SK-N-SH (cell line): ENCODE measurements at regions not wholly inside any gene's neighbourhood (a gene's known extent, or its start where the extent isn't known, plus 50 kb on each side); places are given as distances from the start of the nearest gene placed in this dataset.

Experiments used
- CTCF ChIA-PET: fragments of 300-600, 350-600 bp; formaldehyde crosslinking; extraction: SDS; loops from one replicate; lab custom pipeline; 2021; lab: Yijun Ruan, JAX
- POLR2A ChIA-PET: fragments of 350-600 bp; sonication (Branson Sonifier 250); formaldehyde crosslinking; extraction: SDS; loops from one replicate; lab custom pipeline; 2020; ENCODE audit warnings: antibody characterized with exemption, inconsistent platforms; lab: Yijun Ruan, JAX
- DNase-seq: peaks from one replicate; pipeline ENCODE4 v3.0.0; 2012
- H2AFZ ChIP-seq: fragments of 200-600 bp; sonication (generic); 2 replicates; pipeline ENCODE4 v1.8.1; 2016; ENCODE audit warnings: antibody characterized with exemption, mild to moderate bottlenecking, low read depth
- H3F3A ChIP-seq: fragments of 200-600 bp; sonication (generic); replicated peaks from 2 replicates; pipeline ENCODE3; 2016; ENCODE audit warnings: antibody characterized with exemption, mild to moderate bottlenecking; ENCODE audit not compliant: insufficient read depth
- H3K27ac ChIP-seq, 2 experiments: fragments of 200-500 bp in 1 of 2; fragments of 200-600 bp in 1 of 2; sonication (Bioruptor generic) in 1 of 2; sonication (generic), shearing (Covaris generic) in 1 of 2; 2 replicates each; pipeline versions ENCODE4 v1.5.1 to v1.6.1; 2014 to 2016; ENCODE audit warnings: low read depth in 2 of 2, inconsistent platforms in 1 of 2, low read length in 1 of 2, mild to moderate bottlenecking in 1 of 2, mixed read lengths in 1 of 2
- H3K27me3 ChIP-seq: fragments of 200-600 bp; sonication (generic), shearing (Covaris generic); 2 replicates; pipeline ENCODE4 v1.6.1; 2016; ENCODE audit warnings: mixed run types; ENCODE audit not compliant: insufficient read depth
- H3K36me3 ChIP-seq, 2 experiments: fragments of 200-500 bp in 1 of 2; fragments of 200-600 bp in 1 of 2; sonication (Bioruptor generic) in 1 of 2; sonication (generic) in 1 of 2; replicated peaks in 1 of 2; 2 replicates each; pipeline versions ENCODE3 to v1.5.1; 2014 to 2016; ENCODE audit warnings: low read length in 1 of 2, mild to moderate bottlenecking in 1 of 2; ENCODE audit not compliant: insufficient read depth in 2 of 2, control insufficient read depth in 1 of 2
- H3K4me1 ChIP-seq, 2 experiments: fragments of 200-500 bp in 1 of 2; fragments of 200-600 bp in 1 of 2; sonication (Bioruptor generic) in 1 of 2; sonication (generic), shearing (Covaris generic) in 1 of 2; 2 replicates each; pipeline versions ENCODE4 v1.5.1 to v1.6.1; 2014 to 2016; ENCODE audit warnings: low read depth in 1 of 2, low read length in 1 of 2, mixed run types in 1 of 2; ENCODE audit not compliant: insufficient read depth in 2 of 2, control insufficient read depth in 1 of 2
- H3K4me2 ChIP-seq: fragments of 200-600 bp; sonication (generic), shearing (Covaris generic); 2 replicates; pipeline ENCODE4 v1.6.1; 2017; ENCODE audit warnings: mixed run types
- H3K4me3 ChIP-seq, 2 experiments: fragments of 200-500 bp in 1 of 2; fragments of 200-600 bp in 1 of 2; sonication (Bioruptor generic) in 1 of 2; sonication (generic), shearing (Covaris generic) in 1 of 2; 2 replicates each; pipeline versions ENCODE4 v1.5.1 to v1.8.1; 2014 to 2016; ENCODE audit warnings: low read depth in 2 of 2, inconsistent platforms in 1 of 2, low read length in 1 of 2, mild to moderate bottlenecking in 1 of 2, mixed read lengths in 1 of 2, moderate library complexity in 1 of 2
- H3K79me2 ChIP-seq: fragments of 200-600 bp; sonication (generic); 2 replicates; pipeline ENCODE4 v1.8.1; 2017; ENCODE audit warnings: mild to moderate bottlenecking; ENCODE audit not compliant: insufficient read depth
- H3K9ac ChIP-seq: fragments of 200-600 bp; sonication (generic); 2 replicates; pipeline ENCODE4 v1.6.1; 2017; ENCODE audit warnings: mixed run types
- H3K9me2 ChIP-seq: fragments of 200-600 bp; sonication (generic); 2 replicates; pipeline ENCODE4 v1.6.1; 2017; ENCODE audit warnings: mixed run types
- H3K9me3 ChIP-seq: fragments of 200-600 bp; sonication (generic); 2 replicates; pipeline ENCODE4 v1.6.1; 2017; ENCODE audit warnings: mixed run types, mild to moderate bottlenecking, moderate library complexity
- H4K20me1 ChIP-seq: fragments of 200-600 bp; sonication (generic); 2 replicates; pipeline ENCODE4 v1.6.1; 2017; ENCODE audit warnings: mild to moderate bottlenecking, mixed run types; ENCODE audit not compliant: insufficient read depth
- CHD2 ChIP-seq: fragments of 150-350 bp; IDR thresholded peaks from 2 replicates; pipeline ENCODE4 v1.6.1; 2018; ENCODE audit warnings: low read length; ENCODE audit not compliant: partially characterized antibody
- ELF1 ChIP-seq: IDR thresholded peaks from 2 replicates; pipeline ENCODE4 v1.4.0; 2012
- EZH2phosphoT487 ChIP-seq: fragments of 200-600 bp; sonication (generic); IDR thresholded peaks from 2 replicates; pipeline ENCODE4 v1.6.1; 2017; ENCODE audit warnings: low read depth, mixed run types, mild to moderate bottlenecking, antibody characterized with exemption, moderate library complexity, borderline replicate concordance
- FOSL2 ChIP-seq: IDR thresholded peaks from 2 replicates; pipeline ENCODE4 v1.4.0; 2012; ENCODE audit warnings: low read depth, mild to moderate bottlenecking, moderate library complexity, borderline replicate concordance
- JUND ChIP-seq: IDR thresholded peaks from 2 replicates; pipeline ENCODE4 v1.4.0; 2012
- MEF2A ChIP-seq: IDR thresholded peaks from 2 replicates; pipeline ENCODE4 v1.4.0; 2012; ENCODE audit warnings: low read depth, borderline replicate concordance
- NRF1 ChIP-seq: IDR thresholded peaks from 2 replicates; pipeline ENCODE4 v1.6.1; 2012; ENCODE audit warnings: low read depth, mild to moderate bottlenecking, low read length
- RXRA ChIP-seq: IDR thresholded peaks from 2 replicates; pipeline ENCODE4 v1.4.0; 2012; ENCODE audit warnings: low read depth, mild to moderate bottlenecking, borderline replicate concordance
- WGBS: methylation state at CpG from one replicate; pipeline ENCODE4 v1.1.6; 2017; ENCODE audit warnings: low lambda C conversion rate; 5-methylcytosine and 5-hydroxymethylcytosine counted together
- TF ChIP-seq, protein P1 (sequence below): fragments of 150-350 bp; IDR thresholded peaks from 2 replicates; pipeline ENCODE4 v1.6.1; 2017; ENCODE audit warnings: antibody characterized with exemption, low read length, low read depth, borderline replicate concordance
- TF ChIP-seq, protein P2 (sequence below): IDR thresholded peaks from 2 replicates; pipeline ENCODE4 v1.4.0; 2012; ENCODE audit warnings: low read depth, borderline replicate concordance
- TF ChIP-seq, protein P3 (sequence below): fragments of 200-600 bp; sonication (generic); IDR thresholded peaks from 2 replicates; pipeline ENCODE4 v1.6.1; 2017; ENCODE audit warnings: antibody characterized with exemption, mild to moderate bottlenecking, moderate library complexity

DNA sequence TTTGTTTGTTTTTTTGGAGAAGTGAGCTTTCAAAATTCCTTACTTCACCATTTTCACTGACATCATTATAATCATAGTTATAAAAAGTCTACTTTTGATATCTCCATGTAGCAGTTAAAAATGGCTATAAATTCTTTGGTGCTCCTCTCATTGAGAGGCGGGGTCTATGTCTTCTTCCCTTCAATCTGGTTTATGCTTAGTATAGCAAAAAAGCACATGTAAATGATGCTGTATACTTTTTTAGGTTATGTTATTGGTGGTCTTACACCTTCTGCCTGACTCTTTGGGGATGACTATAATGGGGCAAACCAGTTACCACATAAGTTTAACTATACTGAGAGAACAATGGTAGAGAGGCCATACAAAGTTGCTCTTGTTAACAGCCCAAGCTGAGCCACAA lies 289.6 kb downstream of the EPM2A start:
- Histone ChIP-seq H3K4me2 (no peak overlapping the region), H3K27ac (no peak overlapping the region), H4K20me1 (no peaks in the 10 kb centered on the region), H3F3A (no peaks in the 10 kb centered on the region), H2AFZ (no peak overlapping the region), H3K27me3 (no peaks in the 10 kb centered on the region), H3K79me2 (no peaks in the 10 kb centered on the region), H3K4me1 (no peaks in the 10 kb centered on the region), H3K36me3 (no peaks in the 10 kb centered on the region), H3K9me3 (no peaks in the 10 kb centered on the region), H3K9me2 (no peaks in the 10 kb centered on the region), H3K9ac (no peak overlapping the region), H3K4me3 (no peak overlapping the region)
- TF ChIP-seq, protein P1, sequence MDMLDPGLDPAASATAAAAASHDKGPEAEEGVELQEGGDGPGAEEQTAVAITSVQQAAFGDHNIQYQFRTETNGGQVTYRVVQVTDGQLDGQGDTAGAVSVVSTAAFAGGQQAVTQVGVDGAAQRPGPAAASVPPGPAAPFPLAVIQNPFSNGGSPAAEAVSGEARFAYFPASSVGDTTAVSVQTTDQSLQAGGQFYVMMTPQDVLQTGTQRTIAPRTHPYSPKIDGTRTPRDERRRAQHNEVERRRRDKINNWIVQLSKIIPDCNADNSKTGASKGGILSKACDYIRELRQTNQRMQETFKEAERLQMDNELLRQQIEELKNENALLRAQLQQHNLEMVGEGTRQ, result no peak
- TF ChIP-seq RXRA (no peak), NRF1 (no peak)
- TF ChIP-seq, protein P2, sequence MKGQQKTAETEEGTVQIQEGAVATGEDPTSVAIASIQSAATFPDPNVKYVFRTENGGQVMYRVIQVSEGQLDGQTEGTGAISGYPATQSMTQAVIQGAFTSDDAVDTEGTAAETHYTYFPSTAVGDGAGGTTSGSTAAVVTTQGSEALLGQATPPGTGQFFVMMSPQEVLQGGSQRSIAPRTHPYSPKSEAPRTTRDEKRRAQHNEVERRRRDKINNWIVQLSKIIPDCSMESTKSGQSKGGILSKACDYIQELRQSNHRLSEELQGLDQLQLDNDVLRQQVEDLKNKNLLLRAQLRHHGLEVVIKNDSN, result no peak
- 10% methylated on average over 1 of the region's 1 CpG for WGBS
- CTCF ChIA-PET, result interaction anchor here (1.0 to 1.1 kb wide), 2 partner anchors 16 to 72 kb away, joined by 3 read pairs; no protein-coding TSS in a partner anchor
- DNase-seq, result no peak
- POLR2A ChIA-PET, result no interaction called here

DNA sequence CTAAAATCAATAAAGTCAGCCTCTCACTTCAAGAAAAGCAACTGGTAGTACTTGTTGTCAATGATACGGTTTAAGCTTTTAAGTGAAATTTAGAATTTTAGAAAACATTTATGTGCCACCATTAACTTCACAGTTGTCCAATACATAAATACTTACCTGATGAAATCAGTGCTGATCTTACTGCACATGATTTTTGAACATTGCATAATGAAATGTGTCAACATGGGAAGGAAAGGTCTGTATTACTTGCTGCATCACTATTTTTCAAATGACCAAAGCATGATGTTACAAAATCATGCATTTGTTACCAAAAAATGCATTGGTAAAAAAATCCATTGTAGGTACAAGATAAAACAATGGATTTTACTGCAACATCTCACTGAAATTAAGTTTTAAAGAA lies 284.3 kb downstream of the EPM2A start:
- Histone ChIP-seq H3K4me3 (no peak overlapping the region), H3K9me3 (no peaks in the 10 kb centered on the region), H4K20me1 (no peaks in the 10 kb centered on the region), H3K27ac (no peak overlapping the region), H3K9ac (no peak overlapping the region), H3K27me3 (no peaks in the 10 kb centered on the region), H3K9me2 (no peaks in the 10 kb centered on the region), H3K36me3 (no peaks in the 10 kb centered on the region), H3K79me2 (no peaks in the 10 kb centered on the region), H2AFZ (no peak overlapping the region), H3F3A (no peaks in the 10 kb centered on the region), H3K4me1 (no peaks in the 10 kb centered on the region; a peak in 2 of 4 replicates), H3K4me2 (no peak overlapping the region)
- no peak for DNase-seq
- ChIA-PET POLR2A (no interaction called here), CTCF (no interaction called here)
- TF ChIP-seq FOSL2 (no peak), JUND (no peak), EZH2phosphoT487 (no peak), MEF2A (no peak), CHD2 (no peak), ELF1 (no peak)
- TF ChIP-seq, protein P3, sequence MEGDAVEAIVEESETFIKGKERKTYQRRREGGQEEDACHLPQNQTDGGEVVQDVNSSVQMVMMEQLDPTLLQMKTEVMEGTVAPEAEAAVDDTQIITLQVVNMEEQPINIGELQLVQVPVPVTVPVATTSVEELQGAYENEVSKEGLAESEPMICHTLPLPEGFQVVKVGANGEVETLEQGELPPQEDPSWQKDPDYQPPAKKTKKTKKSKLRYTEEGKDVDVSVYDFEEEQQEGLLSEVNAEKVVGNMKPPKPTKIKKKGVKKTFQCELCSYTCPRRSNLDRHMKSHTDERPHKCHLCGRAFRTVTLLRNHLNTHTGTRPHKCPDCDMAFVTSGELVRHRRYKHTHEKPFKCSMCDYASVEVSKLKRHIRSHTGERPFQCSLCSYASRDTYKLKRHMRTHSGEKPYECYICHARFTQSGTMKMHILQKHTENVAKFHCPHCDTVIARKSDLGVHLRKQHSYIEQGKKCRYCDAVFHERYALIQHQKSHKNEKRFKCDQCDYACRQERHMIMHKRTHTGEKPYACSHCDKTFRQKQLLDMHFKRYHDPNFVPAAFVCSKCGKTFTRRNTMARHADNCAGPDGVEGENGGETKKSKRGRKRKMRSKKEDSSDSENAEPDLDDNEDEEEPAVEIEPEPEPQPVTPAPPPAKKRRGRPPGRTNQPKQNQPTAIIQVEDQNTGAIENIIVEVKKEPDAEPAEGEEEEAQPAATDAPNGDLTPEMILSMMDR, result no peak
- 26% methylated on average over 1 of the region's 1 CpG for WGBS
